ENCODE measurements at regions not wholly inside any gene's neighbourhood (a gene's known extent, or its start where the extent isn't known, plus 50 kb on each side); places are given as distances from the start of the nearest gene placed in this dataset.

DNA sequence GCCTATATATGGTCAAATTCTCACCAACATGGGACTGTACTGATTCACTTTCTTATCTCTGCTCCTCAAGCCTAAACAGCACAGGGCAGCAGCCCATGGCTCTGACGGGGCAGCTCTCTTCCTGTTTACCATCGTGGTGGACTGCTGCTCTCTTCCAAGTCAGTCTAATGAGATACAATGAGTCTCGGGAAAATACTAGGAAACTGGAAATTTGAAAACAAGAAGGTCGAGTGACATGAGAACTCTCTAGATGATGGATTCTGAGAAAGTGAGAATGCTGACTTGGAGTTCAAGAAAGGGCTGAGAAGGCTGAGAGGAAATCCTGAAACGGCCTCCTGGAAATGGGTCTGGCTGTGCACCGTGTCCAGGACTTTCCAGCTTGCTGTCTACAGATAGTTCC, 122.8 kb upstream of the ARGLU1 start:
- TF ChIP-seq, protein P1, sequence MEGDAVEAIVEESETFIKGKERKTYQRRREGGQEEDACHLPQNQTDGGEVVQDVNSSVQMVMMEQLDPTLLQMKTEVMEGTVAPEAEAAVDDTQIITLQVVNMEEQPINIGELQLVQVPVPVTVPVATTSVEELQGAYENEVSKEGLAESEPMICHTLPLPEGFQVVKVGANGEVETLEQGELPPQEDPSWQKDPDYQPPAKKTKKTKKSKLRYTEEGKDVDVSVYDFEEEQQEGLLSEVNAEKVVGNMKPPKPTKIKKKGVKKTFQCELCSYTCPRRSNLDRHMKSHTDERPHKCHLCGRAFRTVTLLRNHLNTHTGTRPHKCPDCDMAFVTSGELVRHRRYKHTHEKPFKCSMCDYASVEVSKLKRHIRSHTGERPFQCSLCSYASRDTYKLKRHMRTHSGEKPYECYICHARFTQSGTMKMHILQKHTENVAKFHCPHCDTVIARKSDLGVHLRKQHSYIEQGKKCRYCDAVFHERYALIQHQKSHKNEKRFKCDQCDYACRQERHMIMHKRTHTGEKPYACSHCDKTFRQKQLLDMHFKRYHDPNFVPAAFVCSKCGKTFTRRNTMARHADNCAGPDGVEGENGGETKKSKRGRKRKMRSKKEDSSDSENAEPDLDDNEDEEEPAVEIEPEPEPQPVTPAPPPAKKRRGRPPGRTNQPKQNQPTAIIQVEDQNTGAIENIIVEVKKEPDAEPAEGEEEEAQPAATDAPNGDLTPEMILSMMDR (IDR thresholded peaks at IDR 0.05; ENCODE audit: poor library complexity): no peak
- TF ChIP-seq EZH2 (IDR thresholded peaks at IDR 0.05; ENCODE audit: borderline replicate concordance): no peak
- no peak for TF ChIP-seq EZH2phosphoT487 (IDR thresholded peaks at IDR 0.05; ENCODE audit: low read depth, severe bottlenecking, unreplicated experiment)

All from hepatocyte (in vitro differentiated cells).